ENCODE measurements at regions not wholly inside any gene's neighbourhood (a gene's known extent, or its start where the extent isn't known, plus 50 kb on each side); places are given as distances from the start of the nearest gene placed in this dataset.
"Not testable (repeated sequence)": the region's sequence is repeated elsewhere in the genome, so short reads cannot be mapped to it uniquely, and the experiment has no call there.

GRCh38 chr9:78900500-78900899, 603.6 kb downstream of the PSAT1 start:
- DNase-seq (ENCODE audit: low read depth in 1 of 2, low spot score in 1 of 2): no peak

- no peak for DNase-seq (ENCODE audit: low read depth in 1 of 2, low spot score in 1 of 2)
Observed at GRCh38 chr9:78902051-78902450, 605.1 kb downstream of the PSAT1 start.

- no peak for DNase-seq (ENCODE audit: low read depth in 1 of 2, low spot score in 1 of 2)
Observed at GRCh38 chr9:78903581-78903980, 606.7 kb downstream of the PSAT1 start.

- no peak for DNase-seq (ENCODE audit: low read depth in 1 of 2, low spot score in 1 of 2)
Observed at GRCh38 chr9:78904686-78905085, 607.8 kb downstream of the PSAT1 start.

GRCh38 chr9:78905387-78905786, 608.5 kb downstream of the PSAT1 start:
- no peak for DNase-seq (ENCODE audit: low read depth in 1 of 2, low spot score in 1 of 2)

- DNase-seq (ENCODE audit: low read depth in 1 of 2, low spot score in 1 of 2): no peak
Observed at GRCh38 chr9:78905986-78906755, 609.2 kb downstream of the PSAT1 start.

GRCh38 chr9:78909566-78909965, 612.6 kb downstream of the PSAT1 start:
- DNase-seq (ENCODE audit: low read depth in 1 of 2, low spot score in 1 of 2): no peak

GRCh38 chr9:78916884-78917283, 620.0 kb downstream of the PSAT1 start:
- not testable (repeated sequence) for DNase-seq (ENCODE audit: low read depth in 1 of 2, low spot score in 1 of 2)

GRCh38 chr9:78918976-78919375, 622.1 kb downstream of the PSAT1 start:
- DNase-seq (ENCODE audit: low read depth in 1 of 2, low spot score in 1 of 2): no peak

GRCh38 chr9:78919701-78920100, 622.8 kb downstream of the PSAT1 start:
- DNase-seq (ENCODE audit: low read depth in 1 of 2, low spot score in 1 of 2): no peak

GRCh38 chr9:78921341-78921740, 624.4 kb downstream of the PSAT1 start:
- DNase-seq (ENCODE audit: low read depth in 1 of 2, low spot score in 1 of 2): no peak

GRCh38 chr9:78923966-78924659, 627.2 kb downstream of the PSAT1 start:
- no peak for DNase-seq (ENCODE audit: low read depth in 1 of 2, low spot score in 1 of 2)

GRCh38 chr9:78927099-78927940, 630.4 kb downstream of the PSAT1 start:
- DNase-seq (ENCODE audit: low read depth in 1 of 2, low spot score in 1 of 2): no peak

GRCh38 chr9:78928625-78929405, 631.9 kb downstream of the PSAT1 start:
- DNase-seq (ENCODE audit: low read depth in 1 of 2, low spot score in 1 of 2): no peak

GRCh38 chr9:78930281-78930680, 633.4 kb downstream of the PSAT1 start:
- DNase-seq (ENCODE audit: low read depth in 1 of 2, low spot score in 1 of 2): no peak

GRCh38 chr9:78932849-78933627, 636.1 kb downstream of the PSAT1 start:
- DNase-seq (ENCODE audit: low read depth in 1 of 2, low spot score in 1 of 2): no peak

- DNase-seq (ENCODE audit: low read depth in 1 of 2, low spot score in 1 of 2): no peak
Observed at GRCh38 chr9:78934880-78935279, 636.9 kb upstream of the TLE4 start.

- DNase-seq (ENCODE audit: low read depth in 1 of 2, low spot score in 1 of 2): no peak
Observed at GRCh38 chr9:78938821-78939220, 632.9 kb upstream of the TLE4 start.

GRCh38 chr9:78939311-78940065, 632.3 kb upstream of the TLE4 start:
- DNase-seq (ENCODE audit: low read depth in 1 of 2, low spot score in 1 of 2): no peak

Measured in activated CD4-positive, alpha-beta T cell treated with anti-CD3 and anti-CD28 coated beads, Interleukin-2, amount 50 U/mL, for 24 hours (primary cell).